ENCODE measurements at regions not wholly inside any gene's neighbourhood (a gene's known extent, or its start where the extent isn't known, plus 50 kb on each side); places are given as distances from the start of the nearest gene placed in this dataset.
A peak's percentile ranks its signal among the peaks of the same experiment; 100 is the strongest.

DNA sequence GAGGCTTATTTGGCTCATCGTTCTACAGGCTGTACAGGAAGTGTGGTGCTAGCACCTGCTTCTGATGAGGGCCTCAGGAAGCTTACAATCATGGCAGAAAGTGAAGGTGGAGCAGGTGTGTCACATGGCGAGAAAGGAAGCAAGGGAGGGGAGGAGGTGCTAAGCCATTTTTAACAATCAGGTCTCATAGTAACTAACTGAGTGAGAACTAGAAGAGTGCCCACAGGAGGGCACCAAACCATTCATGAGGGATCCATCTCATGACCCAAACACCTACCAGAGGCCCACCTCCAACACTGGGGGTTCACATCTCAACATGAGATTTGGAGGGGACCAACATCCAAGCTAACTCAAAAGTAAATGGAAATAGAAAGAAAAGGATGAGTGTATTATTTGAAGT lies 78.1 kb downstream of the CXCL12 start:
- TF ChIP-seq, protein P1, sequence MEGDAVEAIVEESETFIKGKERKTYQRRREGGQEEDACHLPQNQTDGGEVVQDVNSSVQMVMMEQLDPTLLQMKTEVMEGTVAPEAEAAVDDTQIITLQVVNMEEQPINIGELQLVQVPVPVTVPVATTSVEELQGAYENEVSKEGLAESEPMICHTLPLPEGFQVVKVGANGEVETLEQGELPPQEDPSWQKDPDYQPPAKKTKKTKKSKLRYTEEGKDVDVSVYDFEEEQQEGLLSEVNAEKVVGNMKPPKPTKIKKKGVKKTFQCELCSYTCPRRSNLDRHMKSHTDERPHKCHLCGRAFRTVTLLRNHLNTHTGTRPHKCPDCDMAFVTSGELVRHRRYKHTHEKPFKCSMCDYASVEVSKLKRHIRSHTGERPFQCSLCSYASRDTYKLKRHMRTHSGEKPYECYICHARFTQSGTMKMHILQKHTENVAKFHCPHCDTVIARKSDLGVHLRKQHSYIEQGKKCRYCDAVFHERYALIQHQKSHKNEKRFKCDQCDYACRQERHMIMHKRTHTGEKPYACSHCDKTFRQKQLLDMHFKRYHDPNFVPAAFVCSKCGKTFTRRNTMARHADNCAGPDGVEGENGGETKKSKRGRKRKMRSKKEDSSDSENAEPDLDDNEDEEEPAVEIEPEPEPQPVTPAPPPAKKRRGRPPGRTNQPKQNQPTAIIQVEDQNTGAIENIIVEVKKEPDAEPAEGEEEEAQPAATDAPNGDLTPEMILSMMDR (conservative IDR thresholded peaks at IDR 0.05; ENCODE audit: low read depth): no peak
- DNase-seq (ENCODE audit: low spot score): no peak
- no peak overlapping the region for H3K27ac ChIP-seq
- ChIA-PET POLR2A (ENCODE audit: low non-redundant PET) (no interaction called here), CTCF (no interaction called here)

DNA sequence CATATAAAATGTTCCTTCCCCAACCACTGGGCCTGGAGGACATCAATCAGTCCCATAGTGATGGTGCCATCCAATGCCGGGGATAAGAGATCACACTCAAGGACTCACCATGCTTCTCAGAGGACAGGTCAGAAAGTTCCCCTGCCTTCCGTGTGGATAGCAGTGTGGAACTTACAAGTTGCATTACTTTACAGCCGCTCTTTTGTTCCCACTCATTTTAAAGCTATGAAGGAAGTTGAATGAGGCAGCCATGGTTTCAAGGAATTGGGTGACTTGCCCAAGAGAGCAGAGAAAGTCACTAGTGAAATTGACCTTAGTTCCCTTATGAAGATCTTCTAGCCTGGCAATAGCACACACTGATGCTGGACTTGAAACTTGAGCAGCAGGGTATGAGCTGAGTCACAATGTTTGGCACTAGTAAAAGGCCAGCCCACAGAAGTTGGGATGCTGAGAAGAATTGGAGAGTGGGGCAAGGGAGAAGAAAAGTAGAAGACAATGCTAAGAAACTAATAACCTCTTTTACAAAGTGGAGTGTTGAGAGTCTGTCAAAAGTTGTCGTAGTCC lies 78.7 kb downstream of the CXCL12 start:
- H3K27ac ChIP-seq: no peak overlapping the region
- TF ChIP-seq, protein P1 (conservative IDR thresholded peaks at IDR 0.05; ENCODE audit: low read depth): no peak
- ChIA-PET CTCF (no interaction called here), POLR2A (ENCODE audit: low non-redundant PET) (no interaction called here)
- no peak for DNase-seq (ENCODE audit: low spot score)

DNA sequence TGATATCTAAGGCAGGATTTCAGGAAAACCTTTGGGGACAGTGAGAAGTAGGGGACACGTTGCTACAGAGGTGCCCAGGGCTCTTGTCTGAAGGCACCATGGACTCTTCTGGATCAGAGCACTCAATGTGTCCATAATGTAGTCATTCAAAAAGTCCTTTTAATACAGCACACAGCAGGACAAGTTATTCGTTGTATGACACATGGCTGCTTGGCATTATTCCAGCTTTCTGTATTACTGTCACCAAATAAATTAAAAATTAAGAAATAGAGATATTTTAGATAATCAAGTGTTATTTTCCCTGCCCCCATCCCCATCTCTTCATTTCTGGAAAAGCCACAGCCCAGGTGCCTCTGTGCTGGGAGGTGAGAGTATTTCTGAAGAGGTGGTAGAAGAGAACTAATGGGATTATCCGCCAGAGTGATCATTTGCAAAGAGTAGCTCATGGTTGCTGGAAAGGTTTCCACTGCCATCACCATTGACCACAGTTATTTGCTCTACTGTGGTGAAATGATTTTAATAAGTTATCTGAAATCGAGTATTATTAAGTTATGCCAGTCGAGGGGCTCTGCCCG lies 83.0 kb downstream of the CXCL12 start:
- CTCF ChIA-PET: no interaction called here
- no peak for DNase-seq (ENCODE audit: low spot score)
- peak overlapping the region; percentile 80 for H3K27ac ChIP-seq
- POLR2A ChIA-PET (ENCODE audit: low non-redundant PET): no interaction called here
- TF ChIP-seq, protein P1 (conservative IDR thresholded peaks at IDR 0.05; ENCODE audit: low read depth): no peak

DNA sequence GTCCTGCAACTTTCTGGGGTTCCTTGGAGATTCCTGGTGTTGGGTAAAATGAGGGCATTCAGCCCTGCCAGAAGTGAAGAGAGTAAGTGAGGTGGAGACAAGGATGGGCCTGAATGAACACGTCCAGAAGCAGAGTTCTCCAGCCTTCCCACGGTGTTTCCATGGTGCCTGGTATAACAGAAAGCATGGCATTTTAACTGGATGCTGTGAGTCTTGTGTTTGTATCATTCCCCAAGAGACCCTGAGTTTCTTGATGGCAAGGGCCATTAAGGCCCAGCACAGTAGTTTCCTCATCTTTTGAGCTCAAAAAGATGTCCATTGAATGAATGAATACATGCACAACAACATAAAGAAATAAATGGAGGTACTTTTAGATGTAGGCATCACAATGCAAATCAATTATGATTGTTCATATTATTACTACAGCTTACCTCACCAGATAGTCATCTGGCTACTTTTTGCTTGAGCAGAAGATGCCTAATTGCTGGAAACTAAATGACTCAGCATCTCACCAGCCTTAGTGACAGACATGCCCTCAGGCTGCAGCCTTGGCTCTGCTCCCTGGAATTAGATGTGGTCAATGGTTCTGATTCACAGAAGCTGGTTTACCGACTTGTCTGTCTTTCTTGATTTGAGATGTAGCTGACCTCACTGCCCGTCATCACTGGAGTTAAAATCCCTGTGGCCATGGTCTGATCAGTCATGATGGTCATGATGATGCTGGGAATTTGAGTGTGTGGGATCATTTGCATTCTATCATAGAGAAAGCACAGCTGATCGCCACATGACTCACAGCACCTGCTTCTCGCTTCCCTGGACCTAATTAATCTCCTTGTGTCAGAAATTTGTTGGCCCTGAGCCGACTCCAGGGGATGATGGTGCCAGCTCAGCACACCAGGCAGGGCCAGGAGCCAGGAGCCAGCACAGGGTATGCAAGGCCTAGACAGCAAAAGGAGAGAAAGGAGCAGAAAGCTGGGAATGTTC lies 83.9 kb downstream of the CXCL12 start:
- H3K27ac ChIP-seq: peak overlapping the region; percentile 80
- ChIA-PET CTCF (no interaction called here), POLR2A (ENCODE audit: low non-redundant PET) (no interaction called here)
- TF ChIP-seq, protein P1 (conservative IDR thresholded peaks at IDR 0.05; ENCODE audit: low read depth): no peak
- DNase-seq (ENCODE audit: low spot score): peak; percentile 65

DNA sequence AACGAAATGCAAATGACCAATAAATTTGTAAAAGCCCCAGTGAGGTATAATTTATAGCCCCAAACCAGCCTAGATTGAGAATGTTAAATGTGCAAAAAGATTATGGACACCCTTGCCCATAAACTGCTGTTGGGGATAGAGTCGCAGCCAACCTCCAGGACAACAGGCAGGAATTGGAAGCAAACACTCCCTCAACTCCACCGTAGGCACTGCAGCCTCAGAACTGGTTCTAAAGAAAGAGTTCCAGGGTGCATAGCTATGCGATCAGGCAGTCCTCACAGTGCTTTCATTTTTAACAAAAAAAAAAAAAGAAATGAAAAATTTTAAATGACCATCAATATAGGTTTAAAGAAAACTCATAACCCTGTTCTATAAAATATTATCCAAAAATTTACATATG lies 86.2 kb downstream of the CXCL12 start:
- TF ChIP-seq, protein P1 (conservative IDR thresholded peaks at IDR 0.05; ENCODE audit: low read depth): no peak
- POLR2A ChIA-PET (ENCODE audit: low non-redundant PET): no interaction called here

GRCh38 chr10:44297963-44298362 lies 86.9 kb downstream of the CXCL12 start:
- no peak overlapping the region for H3K27ac ChIP-seq
- ChIA-PET POLR2A (ENCODE audit: low non-redundant PET) (no interaction called here), CTCF (no interaction called here)
- TF ChIP-seq, protein P1 (conservative IDR thresholded peaks at IDR 0.05; ENCODE audit: low read depth): no peak
- DNase-seq (ENCODE audit: low spot score): no peak

More for the DNA sequence above, 86.2 kb downstream of the CXCL12 start:
- no peak overlapping the region for H3K27ac ChIP-seq
- no peak for DNase-seq (ENCODE audit: low spot score)
- CTCF ChIA-PET: interaction anchor here (0.5 to 0.6 kb wide), 2 partner anchors 252 to 723 kb away, joined by 3 read pairs; no protein-coding TSS in a partner anchor
